Liver (tissue), 8 donors: ENCODE measurements at regions not wholly inside any gene's neighbourhood (a gene's known extent, or its start where the extent isn't known, plus 50 kb on each side); places are given as distances from the start of the nearest gene placed in this dataset.

Source experiments
- DNase-seq: peaks from one replicate; pipeline ENCODE4 v3.0.0-alpha.2; 2017; ENCODE audit warnings: low spot score
- H3K27ac ChIP-seq, 2 donors: one replicate each; pipeline ENCODE4 v1.7.0; 2013; ENCODE audit warnings: inconsistent platforms in 2 of 2, low read length in 2 of 2, control low read depth in 1 of 2, low read depth in 1 of 2, mild to moderate bottlenecking in 1 of 2
- H3K27me3 ChIP-seq, 4 donors: one replicate each; pipeline versions ENCODE4 v1.6.1 to v1.7.0; 2013; ENCODE audit warnings: low read length in 3 of 4, inconsistent platforms in 1 of 4, mild to moderate bottlenecking in 1 of 4, moderate library complexity in 1 of 4; ENCODE audit not compliant: control insufficient read depth in 4 of 4, insufficient read depth in 4 of 4
- H3K36me3 ChIP-seq, 4 donors: one replicate each; pipeline versions ENCODE4 v1.6.1 to v1.7.0; 2013; ENCODE audit warnings: low read length in 3 of 4, mild to moderate bottlenecking in 3 of 4, low read depth in 1 of 4, moderate library complexity in 1 of 4; ENCODE audit not compliant: control insufficient read depth in 4 of 4, insufficient read depth in 3 of 4
- H3K4me1 ChIP-seq, 4 donors: one replicate each; pipeline versions ENCODE4 v1.6.1 to v1.7.0; 2013; ENCODE audit warnings: low read length in 3 of 4, mild to moderate bottlenecking in 3 of 4, moderate library complexity in 1 of 4; ENCODE audit not compliant: control insufficient read depth in 4 of 4, insufficient read depth in 4 of 4
- H3K4me3 ChIP-seq, 3 donors: one replicate each; pipeline versions ENCODE4 v1.6.1 to v1.7.0; 2013; ENCODE audit warnings: low read length in 3 of 3, control low read depth in 1 of 3, low read depth in 1 of 3, mild to moderate bottlenecking in 1 of 3
- H3K9ac ChIP-seq, 2 donors: one replicate each; pipeline ENCODE4 v1.7.0; 2013; ENCODE audit warnings: low read length in 2 of 2, mild to moderate bottlenecking in 2 of 2, moderate library complexity in 2 of 2, control low read depth in 1 of 2, low read depth in 1 of 2
- H3K9me3 ChIP-seq, 4 donors: one replicate each; pipeline versions ENCODE4 v1.6.1 to v1.7.0; 2013; ENCODE audit warnings: low read length in 3 of 4; ENCODE audit not compliant: control insufficient read depth in 4 of 4
- EGR1 ChIP-seq, 2 donors: IDR thresholded peaks; 2 replicates each; pipeline ENCODE4 v1.6.1; 2016 to 2018; ENCODE audit warnings: antibody characterized with exemption in 2 of 2, low read depth in 2 of 2
- FOXA2 ChIP-seq: IDR thresholded peaks from 2 replicates; pipeline ENCODE4 v1.6.1; 2016; ENCODE audit warnings: antibody characterized with exemption
- GABPA ChIP-seq, 2 donors: IDR thresholded peaks in 1 of 2; conservative IDR thresholded peaks in 1 of 2; 2 replicates each; pipeline ENCODE4 v1.6.1; 2016; ENCODE audit warnings: antibody characterized with exemption in 2 of 2, mild to moderate bottlenecking in 1 of 2, moderate library complexity in 1 of 2
- HNF4A ChIP-seq, 2 donors: conservative IDR thresholded peaks; 2 replicates each; pipeline ENCODE4 v1.6.1; 2016; ENCODE audit warnings: antibody characterized with exemption in 2 of 2, mild to moderate bottlenecking in 2 of 2
- HNF4G ChIP-seq: IDR thresholded peaks from 2 replicates; pipeline ENCODE4 v1.6.1; 2016; ENCODE audit warnings: antibody characterized with exemption
- JUND ChIP-seq, 2 donors: IDR thresholded peaks; 2 replicates each; pipeline ENCODE4 v1.6.1; 2016; ENCODE audit warnings: antibody characterized with exemption in 2 of 2
- NR2F2 ChIP-seq: IDR thresholded peaks from 2 replicates; pipeline ENCODE4 v1.6.1; 2016; ENCODE audit warnings: antibody characterized with exemption
- RAD21 ChIP-seq, 2 donors: IDR thresholded peaks; 2 replicates each; pipeline ENCODE4 v1.6.1; 2016; ENCODE audit warnings: antibody characterized with exemption in 2 of 2, mild to moderate bottlenecking in 2 of 2
- REST ChIP-seq: IDR thresholded peaks from 2 replicates; pipeline ENCODE4 v1.6.1; 2016; ENCODE audit warnings: antibody characterized with exemption, mild to moderate bottlenecking
- RXRA ChIP-seq, 2 donors: IDR thresholded peaks; 2 replicates each; pipeline ENCODE4 v1.6.1; 2017 to 2018; ENCODE audit warnings: antibody characterized with exemption in 2 of 2, mild to moderate bottlenecking in 1 of 2
- SP1 ChIP-seq: IDR thresholded peaks from 2 replicates; pipeline ENCODE4 v1.6.1; 2018; ENCODE audit warnings: antibody characterized with exemption, mild to moderate bottlenecking
- TAF1 ChIP-seq: conservative IDR thresholded peaks from 2 replicates; pipeline ENCODE4 v1.6.1; 2016; ENCODE audit warnings: antibody characterized with exemption, mild to moderate bottlenecking
- WGBS: extraction: QIAGEN DNeasy Blood & Tissue Kit; methylation state at CpG from one replicate; pipeline ENCODE4 v1.1.7; 2013; 5-methylcytosine and 5-hydroxymethylcytosine counted together
- TF ChIP-seq, protein P1 (sequence below): fragments of 150-350 bp; IDR thresholded peaks from 2 replicates; pipeline ENCODE4 v1.5.1; 2017; ENCODE audit warnings: improper control_type of control experiment, low read depth, low read length; ENCODE audit not compliant: missing input control
- TF ChIP-seq, protein P2 (sequence below): IDR thresholded peaks from 2 replicates; pipeline ENCODE4 v1.6.1; 2016; ENCODE audit warnings: antibody characterized with exemption
- TF ChIP-seq, protein P3 (sequence below): IDR thresholded peaks from 2 replicates; pipeline ENCODE4 v1.6.1; 2016; ENCODE audit warnings: antibody characterized with exemption
- TF ChIP-seq, protein P4 (sequence below): IDR thresholded peaks from 2 replicates; pipeline ENCODE4 v1.6.1; 2016; ENCODE audit warnings: antibody characterized with exemption
- donor health status: healthy.
- donor health status: healthy.
- donor health status: healthy.
- donor health status: healthy.
- donor health status: healthy.

- H3K27me3 ChIP-seq, result no peaks in the 10 kb centered on the region
- H3K36me3 ChIP-seq, result no peaks in the 10 kb centered on the region
- H3K27ac ChIP-seq, result no peak overlapping the region
- H3K4me1 ChIP-seq, result no peaks in the 10 kb centered on the region
- no peaks in the 10 kb centered on the region for H3K9me3 ChIP-seq
- H3K9ac ChIP-seq, result no peak overlapping the region
- no peak for TF ChIP-seq EGR1 (IDR thresholded peaks at IDR 0.05; ENCODE audit: low read depth in 2 of 2)
- TF ChIP-seq HNF4A (conservative IDR thresholded peaks at IDR 0.05), result no peak
- no peak for TF ChIP-seq SP1
- TF ChIP-seq NR2F2, result no peak
- no peak for TF ChIP-seq HNF4G
- TF ChIP-seq, protein P1, sequence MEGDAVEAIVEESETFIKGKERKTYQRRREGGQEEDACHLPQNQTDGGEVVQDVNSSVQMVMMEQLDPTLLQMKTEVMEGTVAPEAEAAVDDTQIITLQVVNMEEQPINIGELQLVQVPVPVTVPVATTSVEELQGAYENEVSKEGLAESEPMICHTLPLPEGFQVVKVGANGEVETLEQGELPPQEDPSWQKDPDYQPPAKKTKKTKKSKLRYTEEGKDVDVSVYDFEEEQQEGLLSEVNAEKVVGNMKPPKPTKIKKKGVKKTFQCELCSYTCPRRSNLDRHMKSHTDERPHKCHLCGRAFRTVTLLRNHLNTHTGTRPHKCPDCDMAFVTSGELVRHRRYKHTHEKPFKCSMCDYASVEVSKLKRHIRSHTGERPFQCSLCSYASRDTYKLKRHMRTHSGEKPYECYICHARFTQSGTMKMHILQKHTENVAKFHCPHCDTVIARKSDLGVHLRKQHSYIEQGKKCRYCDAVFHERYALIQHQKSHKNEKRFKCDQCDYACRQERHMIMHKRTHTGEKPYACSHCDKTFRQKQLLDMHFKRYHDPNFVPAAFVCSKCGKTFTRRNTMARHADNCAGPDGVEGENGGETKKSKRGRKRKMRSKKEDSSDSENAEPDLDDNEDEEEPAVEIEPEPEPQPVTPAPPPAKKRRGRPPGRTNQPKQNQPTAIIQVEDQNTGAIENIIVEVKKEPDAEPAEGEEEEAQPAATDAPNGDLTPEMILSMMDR, result no peak
- no peak for TF ChIP-seq RXRA (IDR thresholded peaks at IDR 0.05)
- TF ChIP-seq TAF1, result no peak
- no peak for TF ChIP-seq JUND (IDR thresholded peaks at IDR 0.05)
- no peak for TF ChIP-seq GABPA (IDR thresholded peaks at IDR 0.05 in 1 of 2, conservative IDR thresholded peaks at IDR 0.05 in 1 of 2)
- TF ChIP-seq REST, result no peak
- TF ChIP-seq, protein P2, sequence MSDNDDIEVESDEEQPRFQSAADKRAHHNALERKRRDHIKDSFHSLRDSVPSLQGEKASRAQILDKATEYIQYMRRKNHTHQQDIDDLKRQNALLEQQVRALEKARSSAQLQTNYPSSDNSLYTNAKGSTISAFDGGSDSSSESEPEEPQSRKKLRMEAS, result no peak
- no peak for TF ChIP-seq RAD21 (IDR thresholded peaks at IDR 0.05)
- TF ChIP-seq, protein P3, sequence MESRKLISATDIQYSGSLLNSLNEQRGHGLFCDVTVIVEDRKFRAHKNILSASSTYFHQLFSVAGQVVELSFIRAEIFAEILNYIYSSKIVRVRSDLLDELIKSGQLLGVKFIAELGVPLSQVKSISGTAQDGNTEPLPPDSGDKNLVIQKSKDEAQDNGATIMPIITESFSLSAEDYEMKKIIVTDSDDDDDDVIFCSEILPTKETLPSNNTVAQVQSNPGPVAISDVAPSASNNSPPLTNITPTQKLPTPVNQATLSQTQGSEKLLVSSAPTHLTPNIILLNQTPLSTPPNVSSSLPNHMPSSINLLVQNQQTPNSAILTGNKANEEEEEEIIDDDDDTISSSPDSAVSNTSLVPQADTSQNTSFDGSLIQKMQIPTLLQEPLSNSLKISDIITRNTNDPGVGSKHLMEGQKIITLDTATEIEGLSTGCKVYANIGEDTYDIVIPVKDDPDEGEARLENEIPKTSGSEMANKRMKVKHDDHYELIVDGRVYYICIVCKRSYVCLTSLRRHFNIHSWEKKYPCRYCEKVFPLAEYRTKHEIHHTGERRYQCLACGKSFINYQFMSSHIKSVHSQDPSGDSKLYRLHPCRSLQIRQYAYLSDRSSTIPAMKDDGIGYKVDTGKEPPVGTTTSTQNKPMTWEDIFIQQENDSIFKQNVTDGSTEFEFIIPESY, result no peak
- TF ChIP-seq, protein P4, sequence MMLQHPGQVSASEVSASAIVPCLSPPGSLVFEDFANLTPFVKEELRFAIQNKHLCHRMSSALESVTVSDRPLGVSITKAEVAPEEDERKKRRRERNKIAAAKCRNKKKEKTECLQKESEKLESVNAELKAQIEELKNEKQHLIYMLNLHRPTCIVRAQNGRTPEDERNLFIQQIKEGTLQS, result no peak
- H3K4me3 ChIP-seq, result no peak overlapping the region
- 68% methylated on average over 3 of the region's 3 CpGs for WGBS
- no peak for DNase-seq
Observed at GRCh38 chr13:106274551-106275203, 260.8 kb downstream of the EFNB2 start.

DNA sequence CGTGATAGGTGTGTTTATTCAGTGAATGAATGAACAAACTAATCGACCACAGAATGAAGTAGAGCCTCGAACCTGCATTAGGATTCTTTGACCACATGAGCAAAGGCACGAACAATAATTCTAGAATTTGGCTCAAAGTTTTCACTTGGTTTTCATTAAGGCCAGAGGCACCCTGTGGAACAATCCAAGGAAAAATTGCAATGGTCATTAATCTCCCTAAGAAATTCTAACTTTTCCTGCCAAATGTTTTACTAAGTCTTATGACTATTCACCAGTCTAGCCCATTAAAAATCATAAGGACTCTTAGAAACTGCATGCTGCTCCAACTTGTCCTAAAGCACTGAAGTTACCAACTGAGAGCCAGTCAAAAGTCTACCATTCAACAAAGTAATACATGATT, 271.7 kb downstream of the EFNB2 start:
- 65% methylated on average over 4 of the region's 4 CpGs for WGBS
- no peak for TF ChIP-seq FOXA2
- TF ChIP-seq HNF4A (conservative IDR thresholded peaks at IDR 0.05), result no peak
- no peak for TF ChIP-seq NR2F2
- TF ChIP-seq, protein P1, result no peak
- TF ChIP-seq EGR1 (IDR thresholded peaks at IDR 0.05; ENCODE audit: low read depth in 2 of 2), result no peak

More for the DNA sequence above, 271.7 kb downstream of the EFNB2 start:
- Histone ChIP-seq H3K4me3 (no peak overlapping the region), H3K4me1 (no peaks in the 10 kb centered on the region), H3K9me3 (no peaks in the 10 kb centered on the region), H3K9ac (no peak overlapping the region), H3K27ac (no peak overlapping the region), H3K36me3 (no peaks in the 10 kb centered on the region), H3K27me3 (peaks cover 0 to 4% (median 0%) of the 10 kb centered on the region in 4 donors)
- DNase-seq, result no peak
